Activated naive CD8-positive, alpha-beta T cell treated with anti-CD3 and anti-CD28 coated beads, Interleukin-2, amount 50 U/mL, for 16 hours (primary cell): ENCODE measurements at regions not wholly inside any gene's neighbourhood (a gene's known extent, or its start where the extent isn't known, plus 50 kb on each side); places are given as distances from the start of the nearest gene placed in this dataset.
A peak's percentile ranks its signal among the peaks of the same experiment; 100 is the strongest.
"Not testable (repeated sequence)": the region's sequence is repeated elsewhere in the genome, so short reads cannot be mapped to it uniquely, and the experiment has no call there.

ENCODE experiments used
- DNase-seq: peaks from one replicate; pipeline ENCODE4 v3.0.0-alpha.2; 2020; ENCODE audit warnings: low read depth, low spot score

GRCh38 chr1:815147-815922 is 108.4 kb upstream of the SAMD11 start:
- DNase-seq, result not testable (repeated sequence)

- not testable (repeated sequence) for DNase-seq
Observed at GRCh38 chr1:817071-817599, 106.6 kb upstream of the SAMD11 start.

GRCh38 chr1:817658-818617 is 105.8 kb upstream of the SAMD11 start:
- DNase-seq, result not testable (repeated sequence)

- no peak for DNase-seq
Observed at GRCh38 chr1:818618-819291, 105.0 kb upstream of the SAMD11 start.

- DNase-seq, result no peak
Observed at GRCh38 chr1:820962-821361, 102.8 kb upstream of the SAMD11 start.

GRCh38 chr1:826808-827207 is 96.9 kb upstream of the SAMD11 start:
- not testable (repeated sequence) for DNase-seq

- peak; percentile 94 for DNase-seq
Observed at GRCh38 chr1:827211-828063, 96.3 kb upstream of the SAMD11 start.

GRCh38 chr1:829324-829723 is 94.4 kb upstream of the SAMD11 start:
- DNase-seq, result not testable (repeated sequence)

GRCh38 chr1:829932-830331 is 93.8 kb upstream of the SAMD11 start:
- DNase-seq, result not testable (repeated sequence)

- not testable (repeated sequence) for DNase-seq
Observed at GRCh38 chr1:830750-831149, 93.0 kb upstream of the SAMD11 start.

- no peak for DNase-seq
Observed at GRCh38 chr1:831522-831921, 92.2 kb upstream of the SAMD11 start.

GRCh38 chr1:832136-832535 is 91.6 kb upstream of the SAMD11 start:
- DNase-seq, result no peak

- DNase-seq, result not testable (repeated sequence)
Observed at GRCh38 chr1:833226-833625, 90.5 kb upstream of the SAMD11 start.

- DNase-seq, result not testable (repeated sequence)
Observed at GRCh38 chr1:835509-835908, 88.2 kb upstream of the SAMD11 start.

- not testable (repeated sequence) for DNase-seq
Observed at GRCh38 chr1:837601-838000, 86.1 kb upstream of the SAMD11 start.

GRCh38 chr1:838291-838690 is 85.4 kb upstream of the SAMD11 start:
- DNase-seq, result not testable (repeated sequence)

- DNase-seq, result not testable (repeated sequence)
Observed at GRCh38 chr1:840592-840991, 83.1 kb upstream of the SAMD11 start.

GRCh38 chr1:841671-842425 is 81.9 kb upstream of the SAMD11 start:
- not testable (repeated sequence) for DNase-seq

- not testable (repeated sequence) for DNase-seq
Observed at GRCh38 chr1:842799-843198, 80.9 kb upstream of the SAMD11 start.

GRCh38 chr1:843946-844345 is 79.8 kb upstream of the SAMD11 start:
- DNase-seq, result not testable (repeated sequence)
